ENCODE measurements at regions not wholly inside any gene's neighbourhood (a gene's known extent, or its start where the extent isn't known, plus 50 kb on each side); places are given as distances from the start of the nearest gene placed in this dataset.

DNA sequence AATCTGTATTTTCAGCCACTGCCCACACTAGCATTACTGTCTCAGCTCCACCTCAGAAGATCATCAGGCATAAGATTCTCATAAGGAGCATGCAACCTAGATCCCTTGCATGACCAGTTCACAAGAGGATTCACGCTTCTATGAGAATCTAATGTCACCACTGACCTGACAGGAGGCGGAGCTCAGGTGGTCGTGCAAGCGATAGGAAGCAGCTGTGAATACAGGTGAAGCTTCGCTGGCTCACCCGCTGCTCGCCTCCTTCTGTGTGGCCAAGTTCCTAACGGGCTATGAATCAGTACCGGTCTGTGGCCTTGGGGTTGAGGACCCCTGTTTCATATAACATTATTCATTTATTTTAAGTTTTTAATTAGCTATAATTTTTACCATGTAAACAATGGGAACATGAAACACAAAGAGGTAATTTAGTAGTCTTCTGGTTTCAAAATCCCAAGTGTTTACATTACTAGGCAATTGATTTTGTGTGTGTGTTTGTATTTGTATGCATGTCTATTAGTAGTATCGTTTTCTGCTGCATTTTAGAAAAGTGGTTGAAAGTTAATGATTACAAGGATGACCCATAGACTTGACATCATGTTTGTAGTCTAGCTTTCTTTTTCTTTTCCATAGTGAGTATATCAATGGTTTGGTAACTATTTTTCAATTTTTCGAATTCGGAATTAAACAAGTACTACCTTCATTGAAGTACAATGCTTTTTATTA is 159.4 kb downstream of the TENT4A start:
- Mint-ChIP-seq H3K36me3 (ENCODE audit: low read depth) (no peaks in the 10 kb centered on the region), H3K4me3 (no peak overlapping the region), H3K27ac (no peak overlapping the region), H3K4me1 (ENCODE audit: low read depth) (no peaks in the 10 kb centered on the region), H3K9me3 (no peaks in the 10 kb centered on the region), H3K27me3 (no peaks in the 10 kb centered on the region)
- DNase-seq, result no peak

DNA sequence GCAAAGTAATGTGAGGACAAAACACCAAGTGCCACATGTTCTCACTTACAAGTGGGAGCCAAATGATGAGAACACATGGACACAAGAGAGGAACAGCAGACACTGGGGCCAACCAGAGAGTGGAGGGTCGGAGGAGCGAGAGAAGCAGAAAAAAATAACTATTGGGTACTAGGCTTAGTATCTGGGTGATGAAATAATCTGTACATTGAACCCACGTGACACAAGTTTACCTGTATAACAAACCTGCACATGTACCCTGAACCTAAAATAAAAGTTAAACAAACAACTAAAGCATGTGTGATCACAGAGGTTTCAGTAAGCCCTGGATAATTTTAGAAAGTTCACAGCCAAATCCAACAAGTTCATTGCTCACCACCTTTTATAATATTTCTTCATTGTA is 160.1 kb downstream of the TENT4A start:
- H3K4me1 Mint-ChIP-seq (ENCODE audit: low read depth), result no peaks in the 10 kb centered on the region
- no peak overlapping the region for H3K27ac Mint-ChIP-seq
- H3K4me3 Mint-ChIP-seq, result no peak overlapping the region
- H3K9me3 Mint-ChIP-seq, result no peaks in the 10 kb centered on the region
- no peak for DNase-seq
- H3K27me3 Mint-ChIP-seq, result peaks cover 4% of the 10 kb centered on the region
- no peaks in the 10 kb centered on the region for H3K36me3 Mint-ChIP-seq (ENCODE audit: low read depth)

DNA sequence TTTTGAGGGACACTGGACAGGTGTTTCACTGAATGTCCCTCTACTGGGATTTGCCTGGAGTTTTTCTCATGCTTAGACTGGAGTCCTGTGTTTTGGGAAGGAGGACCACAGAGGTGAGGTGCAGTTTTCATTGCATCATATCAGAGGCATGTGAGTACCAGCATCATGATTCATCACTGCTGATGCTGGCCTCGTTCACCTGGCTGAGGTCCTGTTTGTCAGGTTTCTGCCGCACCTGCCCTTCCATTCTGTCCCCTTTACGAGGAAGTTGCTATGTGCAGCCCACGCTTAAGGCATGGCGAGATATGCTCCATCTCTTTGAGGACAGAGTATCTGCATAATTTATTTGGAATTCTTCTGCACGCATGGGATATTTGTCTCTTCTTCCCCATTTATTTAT is 162.1 kb downstream of the TENT4A start:
- no peak overlapping the region for H3K27ac Mint-ChIP-seq
- no peaks in the 10 kb centered on the region for H3K9me3 Mint-ChIP-seq
- no peaks in the 10 kb centered on the region for H3K4me1 Mint-ChIP-seq (ENCODE audit: low read depth)
- H3K4me3 Mint-ChIP-seq, result no peak overlapping the region
- DNase-seq, result no peak
- H3K36me3 Mint-ChIP-seq (ENCODE audit: low read depth), result no peaks in the 10 kb centered on the region
- peaks cover 4% of the 10 kb centered on the region for H3K27me3 Mint-ChIP-seq

DNA sequence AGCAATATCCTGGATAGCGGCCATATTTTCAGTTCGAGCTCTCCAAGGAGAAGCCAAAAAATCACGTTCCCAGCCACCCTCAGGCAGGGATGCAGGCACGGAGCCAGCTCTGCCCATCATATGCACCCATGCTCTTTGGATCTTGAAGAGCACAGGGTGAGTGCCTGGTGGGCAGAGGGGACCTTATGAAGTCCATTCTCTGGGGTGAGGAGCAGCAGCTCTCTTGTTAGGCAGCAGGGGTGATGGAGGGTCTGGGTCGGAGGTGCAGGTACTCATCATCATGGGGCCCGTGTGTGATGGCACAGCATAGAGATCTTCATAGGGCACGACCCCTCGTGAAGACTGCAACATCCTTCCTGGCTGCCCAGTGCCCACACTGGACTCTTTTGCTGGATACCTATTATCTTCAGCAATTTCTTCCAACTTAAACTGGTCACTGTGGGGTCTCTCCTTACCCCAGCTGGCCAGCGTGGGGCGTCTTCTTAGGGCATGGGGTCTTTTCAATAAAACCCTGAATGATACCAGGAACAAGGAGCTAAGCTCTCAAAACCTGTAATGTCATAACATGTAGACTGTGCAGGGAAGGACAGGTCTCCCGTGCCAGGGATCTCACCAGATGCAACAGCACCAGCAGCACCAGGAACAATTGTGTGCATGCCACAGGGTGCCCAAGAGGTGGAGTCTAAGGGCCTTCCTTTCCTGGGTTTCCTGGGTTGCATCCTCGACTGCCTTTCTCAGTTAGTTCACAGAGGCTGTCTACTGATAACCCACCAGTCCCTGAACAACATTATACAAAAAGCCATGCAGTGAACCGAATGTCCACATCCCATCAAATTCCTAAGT is 165.0 kb downstream of the TENT4A start:
- Mint-ChIP-seq H3K4me1 (ENCODE audit: low read depth) (no peaks in the 10 kb centered on the region), H3K4me3 (no peak overlapping the region), H3K36me3 (ENCODE audit: low read depth) (no peaks in the 10 kb centered on the region), H3K27me3 (peaks cover 4% of the 10 kb centered on the region), H3K27ac (no peak overlapping the region), H3K9me3 (no peaks in the 10 kb centered on the region)
- no peak for DNase-seq

DNA sequence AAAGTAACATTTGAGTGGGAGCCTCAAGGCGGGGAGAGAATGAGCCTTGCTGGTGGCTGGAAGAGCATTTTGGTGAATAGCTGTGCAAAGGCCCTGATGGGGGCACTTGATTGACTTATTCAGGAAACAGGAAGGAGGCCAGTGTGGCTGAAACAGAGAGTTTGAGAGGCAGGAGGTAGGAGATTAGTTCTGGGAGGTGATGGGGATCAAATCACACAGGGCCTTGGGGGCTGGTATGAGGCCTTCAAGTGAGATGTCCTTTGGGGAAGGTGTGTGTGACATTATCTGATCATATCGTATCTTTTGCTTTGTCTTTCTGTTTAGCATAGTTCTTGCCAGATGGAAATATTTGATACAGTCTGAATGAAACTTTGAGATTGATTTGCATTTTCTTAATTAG is 172.3 kb downstream of the TENT4A start:
- Mint-ChIP-seq H3K9me3 (peaks cover 30% of the 10 kb centered on the region), H3K27me3 (no peaks in the 10 kb centered on the region), H3K36me3 (ENCODE audit: low read depth) (no peaks in the 10 kb centered on the region), H3K27ac (no peak overlapping the region), H3K4me1 (ENCODE audit: low read depth) (no peaks in the 10 kb centered on the region), H3K4me3 (no peak overlapping the region)
- DNase-seq, result no peak

DNA sequence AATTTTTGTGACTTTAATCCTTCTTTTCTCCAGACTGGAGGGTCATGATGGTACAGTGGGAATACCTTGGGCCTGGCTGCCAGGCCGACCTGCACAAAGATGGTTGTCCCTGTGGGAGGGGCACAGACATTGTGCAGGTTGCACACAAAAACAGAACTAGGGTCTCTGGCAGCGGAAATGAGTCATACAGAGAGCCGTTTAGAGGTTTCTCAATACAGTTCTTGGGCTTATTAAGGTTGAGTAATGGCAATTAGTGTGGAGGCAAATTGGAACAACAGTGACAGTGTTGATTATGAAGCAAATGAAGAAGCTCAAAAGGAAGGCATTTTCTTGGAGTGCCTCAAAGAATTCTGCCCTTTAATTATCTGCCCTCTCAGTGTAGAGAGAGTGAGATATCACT is 173.6 kb downstream of the TENT4A start:
- no peak overlapping the region for H3K4me3 Mint-ChIP-seq
- peaks cover 32% of the 10 kb centered on the region for H3K9me3 Mint-ChIP-seq
- H3K27me3 Mint-ChIP-seq, result no peaks in the 10 kb centered on the region
- no peaks in the 10 kb centered on the region for H3K36me3 Mint-ChIP-seq (ENCODE audit: low read depth)
- DNase-seq, result no peak
- H3K4me1 Mint-ChIP-seq (ENCODE audit: low read depth), result no peaks in the 10 kb centered on the region
- no peak overlapping the region for H3K27ac Mint-ChIP-seq

DNA sequence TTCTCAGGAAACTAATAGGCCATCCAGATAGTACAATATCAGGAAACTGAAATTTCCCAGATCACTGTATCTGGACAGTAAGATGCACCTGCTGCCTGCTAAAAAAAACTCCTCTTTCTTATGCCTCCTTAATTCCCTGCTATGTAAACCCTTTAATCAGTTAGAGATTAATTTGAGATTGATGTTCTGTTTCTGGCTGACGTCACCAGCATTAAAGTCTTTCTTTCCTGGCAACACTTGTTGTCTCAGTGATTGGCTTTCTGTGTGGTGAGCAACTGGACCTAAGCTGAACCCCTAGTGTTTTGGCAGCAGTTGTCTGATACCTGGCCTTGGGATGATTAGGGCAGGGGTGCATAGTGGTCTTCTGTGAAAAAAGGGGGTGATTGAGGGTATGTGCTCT is 175.8 kb downstream of the TENT4A start:
- no peak for DNase-seq
- Mint-ChIP-seq H3K9me3 (peaks cover 32% of the 10 kb centered on the region), H3K27ac (no peak overlapping the region), H3K36me3 (ENCODE audit: low read depth) (no peaks in the 10 kb centered on the region), H3K27me3 (no peaks in the 10 kb centered on the region), H3K4me3 (no peak overlapping the region), H3K4me1 (ENCODE audit: low read depth) (no peaks in the 10 kb centered on the region)

DNA sequence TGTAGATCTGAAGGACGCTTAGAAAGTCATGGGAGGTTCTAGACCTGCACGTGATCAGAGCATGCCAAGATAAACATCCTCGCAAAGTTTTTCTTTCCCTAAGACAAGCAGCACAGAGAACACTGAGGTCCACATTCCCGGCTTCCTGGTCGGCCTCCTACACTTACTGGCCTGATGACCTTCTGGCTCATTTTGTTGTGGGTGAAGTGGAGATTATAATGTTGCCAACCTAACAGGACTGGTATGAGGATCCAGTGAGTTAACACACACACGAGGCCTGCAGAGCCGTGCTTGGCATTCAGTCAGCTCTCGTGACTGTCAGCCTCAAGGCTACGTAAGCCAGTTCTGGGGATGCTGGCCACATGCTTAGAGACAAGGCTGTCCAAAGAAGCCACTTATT is 186.0 kb downstream of the TENT4A start:
- Mint-ChIP-seq H3K27ac (no peak overlapping the region), H3K4me1 (ENCODE audit: low read depth) (no peaks in the 10 kb centered on the region), H3K36me3 (ENCODE audit: low read depth) (no peaks in the 10 kb centered on the region), H3K9me3 (peaks cover 6% of the 10 kb centered on the region), H3K4me3 (no peak overlapping the region), H3K27me3 (no peaks in the 10 kb centered on the region)
- DNase-seq, result no peak

DNA sequence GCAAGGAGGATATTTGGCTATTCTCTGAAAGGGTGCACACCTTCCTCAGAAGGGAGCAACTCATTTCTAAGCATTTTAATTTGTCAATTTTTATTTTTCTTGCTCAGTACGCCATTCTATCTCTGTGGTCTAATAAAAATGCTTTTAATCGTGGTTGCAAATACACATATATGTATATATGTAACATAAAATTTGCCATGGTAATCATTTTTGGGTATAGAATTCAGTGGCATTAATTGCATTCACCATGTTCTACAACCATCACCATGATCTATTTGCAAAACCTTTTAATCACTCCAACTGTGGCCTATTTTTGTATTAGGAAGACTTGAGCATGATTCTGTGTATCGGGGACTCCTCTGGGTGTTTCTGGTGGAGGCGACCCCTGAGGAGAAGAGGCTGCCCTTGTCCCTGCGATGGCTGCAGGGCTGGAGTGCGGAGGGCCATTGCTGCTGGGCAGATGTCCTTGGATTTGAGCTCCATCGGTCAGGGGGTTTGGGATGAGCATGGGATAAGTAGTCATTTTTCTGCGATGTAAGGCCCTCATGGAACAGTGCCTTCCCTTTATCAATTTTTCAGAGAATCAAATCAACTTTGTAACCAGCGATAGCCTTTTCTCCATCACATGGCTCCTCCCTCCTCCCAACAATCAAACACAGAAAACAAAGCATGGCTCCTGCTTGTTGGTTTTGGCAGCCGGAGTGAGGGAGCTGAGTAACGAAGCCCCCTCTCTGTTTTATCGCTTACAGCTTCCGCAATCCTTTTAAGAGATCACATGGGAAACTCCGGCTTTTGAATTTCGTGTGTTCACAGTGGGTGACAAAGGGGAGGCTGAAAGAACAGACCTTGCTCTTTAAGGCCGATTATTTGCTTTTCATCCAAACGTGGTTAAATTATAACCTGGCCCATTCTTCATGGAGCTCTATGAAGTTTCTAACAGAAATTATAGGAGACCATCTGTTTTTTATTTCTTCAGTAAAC is 187.3 kb downstream of the TENT4A start:
- DNase-seq, result no peak
- Mint-ChIP-seq H3K4me1 (ENCODE audit: low read depth) (no peaks in the 10 kb centered on the region), H3K27ac (no peak overlapping the region), H3K36me3 (ENCODE audit: low read depth) (no peaks in the 10 kb centered on the region), H3K4me3 (no peak overlapping the region), H3K9me3 (peaks cover 6% of the 10 kb centered on the region), H3K27me3 (no peaks in the 10 kb centered on the region)

DNA sequence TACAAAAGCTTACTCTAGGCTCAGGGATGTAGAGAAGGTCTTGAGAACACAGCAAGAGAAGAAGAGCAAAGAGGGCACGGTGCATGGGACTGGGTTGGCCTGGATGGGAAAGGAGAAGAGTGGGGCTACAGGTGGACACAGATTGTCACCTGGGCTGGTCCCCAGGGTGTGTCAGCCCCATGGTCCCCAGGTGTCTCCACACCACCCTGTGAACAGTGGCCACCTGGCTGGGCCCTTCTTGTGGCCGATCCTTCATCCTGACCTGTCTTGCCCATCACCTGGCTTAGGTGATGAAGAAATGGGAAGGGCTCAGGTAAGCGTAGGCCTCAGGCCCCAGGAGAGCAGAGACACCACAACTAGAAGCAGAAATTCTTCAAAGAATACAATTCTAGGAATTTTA is 188.9 kb downstream of the TENT4A start:
- no peak for DNase-seq
- Mint-ChIP-seq H3K36me3 (ENCODE audit: low read depth) (no peaks in the 10 kb centered on the region), H3K9me3 (peaks cover 6% of the 10 kb centered on the region), H3K27ac (no peak overlapping the region), H3K27me3 (peaks cover 2% of the 10 kb centered on the region), H3K4me1 (ENCODE audit: low read depth) (no peaks in the 10 kb centered on the region), H3K4me3 (no peak overlapping the region)

DNA sequence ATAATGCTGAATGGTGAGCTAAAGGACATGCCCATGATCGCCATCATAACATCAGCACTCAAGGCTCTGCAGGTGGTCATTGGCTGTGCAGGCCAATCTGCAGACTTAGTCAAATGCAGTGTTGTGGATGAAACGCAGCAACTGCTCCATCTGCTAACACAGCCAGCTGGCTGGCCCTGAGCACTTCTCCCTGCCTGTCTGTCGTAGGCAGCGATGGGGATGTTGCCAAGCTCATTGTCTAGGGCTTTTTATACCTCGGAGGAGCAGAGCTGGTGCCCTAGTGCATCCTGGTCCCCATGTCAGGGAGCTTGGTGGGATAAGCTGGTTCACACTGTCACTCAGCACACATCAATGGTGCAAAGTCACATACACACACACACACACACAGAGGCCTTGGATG is 189.4 kb downstream of the TENT4A start:
- no peak for DNase-seq
- no peak overlapping the region for H3K4me3 Mint-ChIP-seq
- peaks cover 4% of the 10 kb centered on the region for H3K27me3 Mint-ChIP-seq
- H3K4me1 Mint-ChIP-seq (ENCODE audit: low read depth), result no peaks in the 10 kb centered on the region
- peaks cover 6% of the 10 kb centered on the region for H3K9me3 Mint-ChIP-seq
- no peaks in the 10 kb centered on the region for H3K36me3 Mint-ChIP-seq (ENCODE audit: low read depth)
- H3K27ac Mint-ChIP-seq, result no peak overlapping the region

DNA sequence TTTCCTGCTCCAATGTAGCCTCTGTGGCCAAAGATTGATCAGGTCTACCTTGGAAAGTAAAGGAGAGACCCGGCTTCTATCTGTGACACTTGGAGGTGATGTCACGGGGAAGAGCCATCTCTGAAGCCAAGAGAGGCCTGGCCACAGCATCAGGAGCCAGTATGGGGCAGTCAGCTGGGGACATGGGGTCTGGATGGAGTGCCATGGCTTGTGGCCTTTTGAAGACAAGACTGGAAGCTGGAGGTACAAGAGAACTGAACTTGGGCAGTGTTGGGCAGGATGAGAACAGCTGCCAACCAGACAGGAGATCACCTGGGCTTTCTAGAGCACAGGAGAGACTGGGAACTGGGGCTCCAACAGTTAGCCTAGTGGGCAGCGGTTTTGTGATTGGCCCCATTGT is 190.7 kb downstream of the TENT4A start:
- DNase-seq, result no peak
- Mint-ChIP-seq H3K27me3 (peaks cover 4% of the 10 kb centered on the region), H3K27ac (no peak overlapping the region), H3K4me3 (no peak overlapping the region), H3K9me3 (no peaks in the 10 kb centered on the region), H3K4me1 (ENCODE audit: low read depth) (no peaks in the 10 kb centered on the region), H3K36me3 (ENCODE audit: low read depth) (no peaks in the 10 kb centered on the region)

DNA sequence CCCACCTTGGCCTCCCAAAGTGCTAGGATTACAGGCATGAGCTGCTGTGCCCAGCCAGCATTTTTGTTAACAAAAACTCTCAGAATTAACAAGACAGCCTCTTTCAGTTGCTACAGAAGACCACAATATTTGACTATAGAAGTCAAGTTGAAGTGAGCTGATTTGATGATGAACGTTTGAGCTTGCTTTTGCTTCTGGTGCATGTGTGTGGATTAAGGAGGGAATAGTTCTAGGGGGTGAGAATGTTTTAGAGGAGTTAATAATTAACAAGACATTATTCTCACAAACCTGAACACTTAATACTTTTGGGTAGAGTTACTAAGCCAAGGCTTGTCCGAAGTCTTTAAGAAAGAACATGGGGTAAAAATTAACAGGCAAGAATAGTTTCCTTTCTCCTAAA is 191.6 kb downstream of the TENT4A start:
- H3K27ac Mint-ChIP-seq, result no peak overlapping the region
- DNase-seq, result no peak
- no peak overlapping the region for H3K4me3 Mint-ChIP-seq
- no peaks in the 10 kb centered on the region for H3K36me3 Mint-ChIP-seq (ENCODE audit: low read depth)
- H3K9me3 Mint-ChIP-seq, result no peaks in the 10 kb centered on the region
- peaks cover 4% of the 10 kb centered on the region for H3K27me3 Mint-ChIP-seq
- no peaks in the 10 kb centered on the region for H3K4me1 Mint-ChIP-seq (ENCODE audit: low read depth)

DNA sequence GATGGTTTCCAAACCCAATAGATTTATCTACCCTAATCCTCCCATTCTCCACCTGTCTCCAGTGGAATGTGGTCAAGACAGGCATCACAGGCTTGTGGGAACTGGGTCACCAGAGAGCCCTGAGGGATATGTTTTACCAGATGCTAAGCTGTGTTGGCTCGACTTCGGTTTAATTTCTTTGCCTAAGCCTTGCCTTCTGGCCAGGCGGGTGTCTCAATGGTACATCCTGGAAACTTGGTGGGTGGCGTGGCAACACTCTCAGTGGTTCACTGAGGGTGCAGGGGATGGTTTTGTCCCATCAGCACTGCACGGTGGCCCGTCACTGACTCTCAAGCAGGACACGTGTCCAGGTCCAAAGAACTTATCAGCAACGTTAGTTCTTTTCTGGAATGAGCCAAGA is 192.2 kb downstream of the TENT4A start:
- Mint-ChIP-seq H3K4me1 (ENCODE audit: low read depth) (no peaks in the 10 kb centered on the region), H3K36me3 (ENCODE audit: low read depth) (no peaks in the 10 kb centered on the region), H3K27me3 (peaks cover 4% of the 10 kb centered on the region), H3K9me3 (no peaks in the 10 kb centered on the region), H3K4me3 (no peak overlapping the region), H3K27ac (no peak overlapping the region)
- no peak for DNase-seq

All from activated T-cell treated with anti-CD3 and anti-CD28 coated beads, Interleukin-2, amount 50 U/mL, for 24 hours (primary cell).